ENCODE measurements at regions not wholly inside any gene's neighbourhood (a gene's known extent, or its start where the extent isn't known, plus 50 kb on each side); places are given as distances from the start of the nearest gene placed in this dataset.

GRCh38 chr16:85440744-85441143 is 172.4 kb upstream of the GSE1 start:
- TF ChIP-seq POLR2A (IDR thresholded peaks at IDR 0.05): no peak
- TF ChIP-seq, protein P1, sequence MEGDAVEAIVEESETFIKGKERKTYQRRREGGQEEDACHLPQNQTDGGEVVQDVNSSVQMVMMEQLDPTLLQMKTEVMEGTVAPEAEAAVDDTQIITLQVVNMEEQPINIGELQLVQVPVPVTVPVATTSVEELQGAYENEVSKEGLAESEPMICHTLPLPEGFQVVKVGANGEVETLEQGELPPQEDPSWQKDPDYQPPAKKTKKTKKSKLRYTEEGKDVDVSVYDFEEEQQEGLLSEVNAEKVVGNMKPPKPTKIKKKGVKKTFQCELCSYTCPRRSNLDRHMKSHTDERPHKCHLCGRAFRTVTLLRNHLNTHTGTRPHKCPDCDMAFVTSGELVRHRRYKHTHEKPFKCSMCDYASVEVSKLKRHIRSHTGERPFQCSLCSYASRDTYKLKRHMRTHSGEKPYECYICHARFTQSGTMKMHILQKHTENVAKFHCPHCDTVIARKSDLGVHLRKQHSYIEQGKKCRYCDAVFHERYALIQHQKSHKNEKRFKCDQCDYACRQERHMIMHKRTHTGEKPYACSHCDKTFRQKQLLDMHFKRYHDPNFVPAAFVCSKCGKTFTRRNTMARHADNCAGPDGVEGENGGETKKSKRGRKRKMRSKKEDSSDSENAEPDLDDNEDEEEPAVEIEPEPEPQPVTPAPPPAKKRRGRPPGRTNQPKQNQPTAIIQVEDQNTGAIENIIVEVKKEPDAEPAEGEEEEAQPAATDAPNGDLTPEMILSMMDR (IDR thresholded peaks at IDR 0.05 in 4 of 5, conservative IDR thresholded peaks at IDR 0.05 in 1 of 5): no peak
